ENCODE measurements at regions not wholly inside any gene's neighbourhood (a gene's known extent, or its start where the extent isn't known, plus 50 kb on each side); places are given as distances from the start of the nearest gene placed in this dataset.

DNA sequence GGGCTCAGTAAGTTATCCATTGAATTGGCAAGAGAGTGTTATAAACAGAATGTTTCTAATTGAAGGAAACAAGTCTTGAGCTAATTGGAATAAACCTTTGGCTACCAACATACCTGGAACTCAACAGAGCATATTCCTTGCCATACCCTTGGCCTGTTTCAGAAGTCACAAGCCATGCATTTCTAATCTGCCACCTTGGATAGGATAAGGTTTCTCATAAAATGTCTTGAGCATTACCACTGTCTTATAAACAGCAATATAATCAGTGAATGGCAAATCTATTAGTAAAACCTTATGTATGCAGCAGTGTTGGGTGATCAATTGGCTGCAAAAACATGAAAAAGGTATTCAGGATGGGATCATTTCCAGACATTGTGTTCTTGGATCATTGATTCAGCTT lies 765.2 kb upstream of the SEL1L start:
- TF ChIP-seq, protein P1, sequence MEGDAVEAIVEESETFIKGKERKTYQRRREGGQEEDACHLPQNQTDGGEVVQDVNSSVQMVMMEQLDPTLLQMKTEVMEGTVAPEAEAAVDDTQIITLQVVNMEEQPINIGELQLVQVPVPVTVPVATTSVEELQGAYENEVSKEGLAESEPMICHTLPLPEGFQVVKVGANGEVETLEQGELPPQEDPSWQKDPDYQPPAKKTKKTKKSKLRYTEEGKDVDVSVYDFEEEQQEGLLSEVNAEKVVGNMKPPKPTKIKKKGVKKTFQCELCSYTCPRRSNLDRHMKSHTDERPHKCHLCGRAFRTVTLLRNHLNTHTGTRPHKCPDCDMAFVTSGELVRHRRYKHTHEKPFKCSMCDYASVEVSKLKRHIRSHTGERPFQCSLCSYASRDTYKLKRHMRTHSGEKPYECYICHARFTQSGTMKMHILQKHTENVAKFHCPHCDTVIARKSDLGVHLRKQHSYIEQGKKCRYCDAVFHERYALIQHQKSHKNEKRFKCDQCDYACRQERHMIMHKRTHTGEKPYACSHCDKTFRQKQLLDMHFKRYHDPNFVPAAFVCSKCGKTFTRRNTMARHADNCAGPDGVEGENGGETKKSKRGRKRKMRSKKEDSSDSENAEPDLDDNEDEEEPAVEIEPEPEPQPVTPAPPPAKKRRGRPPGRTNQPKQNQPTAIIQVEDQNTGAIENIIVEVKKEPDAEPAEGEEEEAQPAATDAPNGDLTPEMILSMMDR (IDR thresholded peaks at IDR 0.05): no peak
- no peak for TF ChIP-seq POLR2A (IDR thresholded peaks at IDR 0.05)
- DNase-seq (ENCODE audit: low spot score in 2 of 2): no peak
- H3K4me3 ChIP-seq (ENCODE audit: low read depth, poor library complexity, severe bottlenecking): no peak overlapping the region
- intact Hi-C loops (cut with DNase I; ENCODE audit: low total_unique reads): no loop called here

DNA sequence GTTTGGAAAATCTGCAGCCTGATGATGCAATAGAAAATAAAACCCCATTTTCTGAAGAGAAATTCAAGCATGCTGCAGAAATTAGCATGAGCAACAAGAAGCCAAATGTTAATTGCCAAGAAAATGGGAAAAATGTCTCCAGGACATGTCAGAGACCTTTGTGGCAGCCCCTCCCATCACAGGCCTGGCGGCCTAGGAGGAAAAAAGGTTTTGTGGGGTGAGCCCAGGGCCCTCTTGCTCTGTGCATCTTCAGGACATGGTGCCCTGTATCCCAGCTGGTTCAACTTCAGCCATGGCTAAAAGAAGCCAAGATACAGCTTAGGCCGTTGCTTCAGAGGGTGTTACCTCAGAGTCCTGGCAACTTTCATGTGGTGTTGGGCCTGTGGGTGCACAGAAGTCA lies 775.5 kb upstream of the SEL1L start:
- H3K4me3 ChIP-seq (ENCODE audit: low read depth, poor library complexity, severe bottlenecking): no peak overlapping the region
- TF ChIP-seq, protein P1 (IDR thresholded peaks at IDR 0.05): no peak
- no peak for TF ChIP-seq POLR2A (IDR thresholded peaks at IDR 0.05)
- WGBS, 2 donors: 88 to 92% methylated on average over 2 of the region's 2 CpGs
- intact Hi-C loops (cut with DNase I; ENCODE audit: low total_unique reads): no loop called here
- no peak for DNase-seq (ENCODE audit: low spot score in 2 of 2)

DNA sequence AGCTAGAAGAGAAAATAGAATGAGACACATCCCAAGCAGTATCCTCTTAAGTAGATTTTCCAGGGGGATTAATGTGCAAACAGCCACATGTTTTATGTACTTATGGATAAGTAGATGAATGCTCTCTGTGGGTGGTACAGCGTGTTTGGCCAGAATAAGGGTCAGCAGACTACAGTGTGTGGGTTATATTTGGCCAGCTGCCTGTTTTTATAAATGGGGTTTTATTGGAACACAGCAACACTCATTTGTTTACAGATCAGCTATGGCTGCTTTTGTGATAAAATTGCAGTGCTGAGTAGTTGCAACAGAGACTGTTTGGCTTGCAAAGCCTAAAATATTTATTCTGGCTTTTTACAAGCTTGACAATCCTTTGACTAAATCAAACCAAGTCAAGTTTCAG lies 780.2 kb upstream of the SEL1L start:
- no peak overlapping the region for H3K4me3 ChIP-seq (ENCODE audit: low read depth, poor library complexity, severe bottlenecking)
- TF ChIP-seq, protein P1 (IDR thresholded peaks at IDR 0.05): no peak
- DNase-seq (ENCODE audit: low spot score in 2 of 2): no peak
- intact Hi-C loops (cut with DNase I; ENCODE audit: low total_unique reads): no loop called here
- 39 to 58% methylated on average over 1 of the region's 1 CpG for WGBS, 2 donors

DNA sequence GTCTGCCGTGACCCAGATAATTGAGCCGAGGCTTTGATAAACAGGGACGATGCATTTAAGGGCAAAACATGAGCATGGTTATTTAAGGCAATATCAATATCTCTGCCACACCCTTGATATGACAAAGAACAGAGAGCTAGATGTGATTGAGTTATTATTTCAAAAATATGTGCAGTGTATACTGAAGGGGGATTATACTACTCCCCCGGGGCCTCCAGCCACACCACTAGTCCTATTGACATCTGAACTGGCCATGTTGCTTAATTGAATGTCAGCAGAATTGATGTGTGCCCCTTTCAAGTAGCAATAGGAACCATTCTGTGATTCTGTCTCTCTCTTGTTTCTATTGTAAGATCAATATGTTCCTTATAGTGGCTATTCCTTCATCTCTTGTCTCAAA lies 794.8 kb upstream of the SEL1L start:
- TF ChIP-seq POLR2A (IDR thresholded peaks at IDR 0.05): no peak
- TF ChIP-seq, protein P1 (IDR thresholded peaks at IDR 0.05): no peak
- intact Hi-C loops (cut with DNase I; ENCODE audit: low total_unique reads): no loop called here
- no peak overlapping the region for H3K4me3 ChIP-seq (ENCODE audit: low read depth, poor library complexity, severe bottlenecking)
- DNase-seq (ENCODE audit: low spot score in 2 of 2): no peak
- WGBS, 2 donors: 85 to 87% methylated on average over 4 of the region's 4 CpGs

DNA sequence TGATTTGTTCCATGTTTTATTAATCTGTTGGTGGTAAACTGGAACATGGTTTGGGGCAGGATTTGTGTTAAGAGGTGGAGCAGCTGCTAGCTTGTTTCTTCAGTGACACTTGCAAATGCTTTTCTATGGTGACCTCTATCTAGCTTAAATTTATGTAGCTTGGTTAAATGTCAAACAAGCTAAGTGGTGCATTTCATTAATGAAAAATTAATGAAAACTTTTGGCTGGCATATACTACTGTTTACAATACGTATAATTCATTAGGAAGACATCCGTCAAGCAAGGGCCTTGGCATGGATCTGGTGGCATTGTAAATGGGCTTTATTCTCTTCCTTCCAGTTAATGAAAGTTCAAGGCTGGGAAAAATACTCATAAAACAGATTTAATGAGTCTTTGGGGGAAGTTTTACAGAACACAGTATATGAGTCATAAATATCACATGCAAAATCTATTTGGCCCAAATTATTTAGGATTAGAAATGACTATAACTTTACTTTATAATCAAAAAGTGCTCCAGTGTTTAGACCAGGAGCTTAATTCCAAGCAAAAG lies 807.7 kb upstream of the SEL1L start:
- intact Hi-C loops (cut with DNase I; ENCODE audit: low total_unique reads): no loop called here
- TF ChIP-seq, protein P1 (IDR thresholded peaks at IDR 0.05): no peak
- no peak for TF ChIP-seq POLR2A (IDR thresholded peaks at IDR 0.05)
- no peak overlapping the region for H3K4me3 ChIP-seq (ENCODE audit: low read depth, poor library complexity, severe bottlenecking)
- 28 to 48% methylated on average over 2 of the region's 2 CpGs for WGBS, 2 donors
- DNase-seq (ENCODE audit: low spot score in 2 of 2): no peak

DNA sequence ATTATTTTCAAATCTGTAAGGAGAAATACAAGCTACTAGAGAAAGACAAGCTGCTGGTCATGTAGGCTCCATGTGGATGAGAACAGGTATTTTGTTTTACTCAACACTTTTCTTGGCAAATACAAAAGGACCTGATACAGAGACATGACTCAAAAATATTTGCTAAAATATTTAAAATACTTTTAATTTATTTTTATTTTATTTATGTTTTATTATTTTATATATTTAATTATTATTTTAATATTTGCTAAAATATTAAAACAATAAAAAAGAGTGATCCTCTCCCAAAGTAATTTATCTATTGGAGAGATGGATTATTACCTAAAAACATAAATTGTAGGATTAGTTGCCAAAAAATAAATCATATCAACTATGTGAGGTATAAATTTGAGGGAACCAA lies 808.9 kb upstream of the SEL1L start:
- intact Hi-C loops (cut with DNase I; ENCODE audit: low total_unique reads): no loop called here
- no peak for DNase-seq (ENCODE audit: low spot score in 2 of 2)
- no peak overlapping the region for H3K4me3 ChIP-seq (ENCODE audit: low read depth, poor library complexity, severe bottlenecking)
- no peak for TF ChIP-seq POLR2A (IDR thresholded peaks at IDR 0.05)
- TF ChIP-seq, protein P1 (IDR thresholded peaks at IDR 0.05): no peak
